BLaER1 (cell line): ENCODE measurements at regions not wholly inside any gene's neighbourhood (a gene's known extent, or its start where the extent isn't known, plus 50 kb on each side); places are given as distances from the start of the nearest gene placed in this dataset.
A peak's percentile ranks its signal among the peaks of the same experiment; 100 is the strongest.

Experiments used
- H3K27ac ChIP-seq: shearing (Covaris generic); formaldehyde crosslinking; 2 replicates; pipeline ENCODE4 v1.8.1; 2022
- H3K27me3 ChIP-seq: shearing (Covaris generic); formaldehyde crosslinking; 2 replicates; pipeline ENCODE4 v1.8.1; 2022
- H3K36me3 ChIP-seq: shearing (Covaris generic); formaldehyde crosslinking; 2 replicates; pipeline ENCODE4 v1.8.1; 2022
- H3K4me1 ChIP-seq: shearing (Covaris generic); formaldehyde crosslinking; 2 replicates; pipeline ENCODE4 v1.8.1; 2022
- H3K4me2 ChIP-seq: shearing (Covaris generic); formaldehyde crosslinking; 2 replicates; pipeline ENCODE4 v1.8.1; 2022
- H3K4me3 ChIP-seq: shearing (Covaris generic); formaldehyde crosslinking; 2 replicates; pipeline ENCODE4 v1.8.1; 2022
- H3K9ac ChIP-seq: shearing (Covaris generic); formaldehyde crosslinking; 2 replicates; pipeline ENCODE4 v1.8.1; 2022
- H3K9me3 ChIP-seq: shearing (Covaris generic); formaldehyde crosslinking; 2 replicates; pipeline ENCODE4 v1.8.1; 2022
- H4K20me1 ChIP-seq: shearing (Covaris generic); formaldehyde crosslinking; 2 replicates; pipeline ENCODE4 v1.8.1; 2022
- Cebpa-rat ChIP-seq: shearing (Covaris generic); IDR thresholded peaks from 2 replicates; pipeline ENCODE4 v1.8.1; 2022

- Histone ChIP-seq H3K4me1 (peaks cover 28% of the 10 kb centered on the region), H3K4me2 (no peak overlapping the region), H3K4me3 (no peak overlapping the region), H3K27ac (no peak overlapping the region), H3K27me3 (no peaks in the 10 kb centered on the region), H3K36me3 (no peaks in the 10 kb centered on the region), H4K20me1 (no peaks in the 10 kb centered on the region), H3K9me3 (peaks cover 17% of the 10 kb centered on the region), H3K9ac (no peak overlapping the region)
- TF ChIP-seq Cebpa-rat: no peak
Measured at GRCh38 chr13:111844222-111844671, 222.7 kb upstream of the SOX1 start.

- peaks cover 30% of the 10 kb centered on the region for H3K4me1 ChIP-seq
- no peak overlapping the region for H3K27ac ChIP-seq
- no peak overlapping the region for H3K9ac ChIP-seq
- no peak for TF ChIP-seq Cebpa-rat
- no peaks in the 10 kb centered on the region for H3K27me3 ChIP-seq
- H3K36me3 ChIP-seq: no peaks in the 10 kb centered on the region
- no peak overlapping the region for H3K4me3 ChIP-seq
- no peak overlapping the region for H3K4me2 ChIP-seq
- peaks cover 17% of the 10 kb centered on the region for H3K9me3 ChIP-seq
- no peaks in the 10 kb centered on the region for H4K20me1 ChIP-seq
Measured at GRCh38 chr13:111844682-111845081, 222.3 kb upstream of the SOX1 start.

- peaks cover 33% of the 10 kb centered on the region for H3K4me1 ChIP-seq
- no peak for TF ChIP-seq Cebpa-rat
- H3K4me2 ChIP-seq: peak overlapping the region; percentile 81
- no peak overlapping the region for H3K9ac ChIP-seq
- no peak overlapping the region for H3K27ac ChIP-seq
- peaks cover 17% of the 10 kb centered on the region for H3K9me3 ChIP-seq
- H3K36me3 ChIP-seq: no peaks in the 10 kb centered on the region
- no peak overlapping the region for H3K4me3 ChIP-seq
- no peaks in the 10 kb centered on the region for H3K27me3 ChIP-seq
- no peaks in the 10 kb centered on the region for H4K20me1 ChIP-seq
Measured at GRCh38 chr13:111845621-111846351, 221.2 kb upstream of the SOX1 start.

GRCh38 chr13:111846391-111847159 is 220.4 kb upstream of the SOX1 start:
- no peak overlapping the region for H3K27ac ChIP-seq
- H3K9me3 ChIP-seq: peaks cover 17% of the 10 kb centered on the region
- TF ChIP-seq Cebpa-rat: no peak
- H3K9ac ChIP-seq: no peak overlapping the region
- no peaks in the 10 kb centered on the region for H4K20me1 ChIP-seq
- H3K4me3 ChIP-seq: no peak overlapping the region
- no peaks in the 10 kb centered on the region for H3K27me3 ChIP-seq
- H3K4me2 ChIP-seq: peak overlapping the region; percentile 81
- H3K4me1 ChIP-seq: peaks cover 33% of the 10 kb centered on the region
- H3K36me3 ChIP-seq: no peaks in the 10 kb centered on the region

- Histone ChIP-seq H3K4me3 (no peak overlapping the region), H4K20me1 (no peaks in the 10 kb centered on the region), H3K4me2 (no peak overlapping the region), H3K4me1 (peaks cover 33% of the 10 kb centered on the region), H3K27me3 (no peaks in the 10 kb centered on the region), H3K27ac (no peak overlapping the region), H3K9me3 (peaks cover 17% of the 10 kb centered on the region), H3K36me3 (no peaks in the 10 kb centered on the region), H3K9ac (no peak overlapping the region)
- TF ChIP-seq Cebpa-rat: no peak
Measured at GRCh38 chr13:111847964-111848363, 219.0 kb upstream of the SOX1 start.

- no peak overlapping the region for H3K4me2 ChIP-seq
- H3K27ac ChIP-seq: no peak overlapping the region
- no peak overlapping the region for H3K9ac ChIP-seq
- peaks cover 5% of the 10 kb centered on the region; the same call in 1 of the 2 replicates for H3K9me3 ChIP-seq
- H3K27me3 ChIP-seq: no peaks in the 10 kb centered on the region
- H3K4me3 ChIP-seq: no peak overlapping the region
- peaks cover 29% of the 10 kb centered on the region for H3K4me1 ChIP-seq
- H4K20me1 ChIP-seq: no peaks in the 10 kb centered on the region
- H3K36me3 ChIP-seq: no peaks in the 10 kb centered on the region
- no peak for TF ChIP-seq Cebpa-rat
Measured at GRCh38 chr13:111850458-111850857, 216.5 kb upstream of the SOX1 start.

GRCh38 chr13:111850976-111851375 is 216.0 kb upstream of the SOX1 start:
- Histone ChIP-seq H3K4me1 (peaks cover 24% of the 10 kb centered on the region), H3K27me3 (no peaks in the 10 kb centered on the region), H3K9ac (no peak overlapping the region), H3K36me3 (no peaks in the 10 kb centered on the region), H3K4me2 (no peak overlapping the region), H3K4me3 (no peak overlapping the region), H3K27ac (no peak overlapping the region), H4K20me1 (no peaks in the 10 kb centered on the region), H3K9me3 (peaks cover 5% of the 10 kb centered on the region; the same call in 1 of the 2 replicates)
- TF ChIP-seq Cebpa-rat: no peak

GRCh38 chr13:111852725-111853518 is 214.0 kb upstream of the SOX1 start:
- TF ChIP-seq Cebpa-rat: no peak
- H3K27me3 ChIP-seq: no peaks in the 10 kb centered on the region
- no peaks in the 10 kb centered on the region for H4K20me1 ChIP-seq

GRCh38 chr13:111853721-111854120 is 213.2 kb upstream of the SOX1 start:
- H4K20me1 ChIP-seq: no peaks in the 10 kb centered on the region
- H3K9me3 ChIP-seq: peaks cover under 1% of the 10 kb centered on the region; the same call in 1 of the 2 replicates
- no peaks in the 10 kb centered on the region for H3K36me3 ChIP-seq
- TF ChIP-seq Cebpa-rat: no peak
- H3K4me3 ChIP-seq: no peak overlapping the region
- no peak overlapping the region for H3K4me2 ChIP-seq
- no peaks in the 10 kb centered on the region for H3K27me3 ChIP-seq
- H3K4me1 ChIP-seq: peaks cover 5% of the 10 kb centered on the region; the same call in 1 of the 2 replicates
- H3K9ac ChIP-seq: no peak overlapping the region
- H3K27ac ChIP-seq: no peak overlapping the region

More at GRCh38 chr13:111852725-111853518, 214.0 kb upstream of the SOX1 start:
- Histone ChIP-seq H3K9ac (no peak overlapping the region), H3K27ac (no peak overlapping the region), H3K4me1 (peaks cover 5% of the 10 kb centered on the region), H3K4me3 (no peak overlapping the region), H3K9me3 (peaks cover 5% of the 10 kb centered on the region; the same call in 1 of the 2 replicates), H3K4me2 (no peak overlapping the region), H3K36me3 (no peaks in the 10 kb centered on the region)
